ENCODE measurements at regions not wholly inside any gene's neighbourhood (a gene's known extent, or its start where the extent isn't known, plus 50 kb on each side); places are given as distances from the start of the nearest gene placed in this dataset.

DNA sequence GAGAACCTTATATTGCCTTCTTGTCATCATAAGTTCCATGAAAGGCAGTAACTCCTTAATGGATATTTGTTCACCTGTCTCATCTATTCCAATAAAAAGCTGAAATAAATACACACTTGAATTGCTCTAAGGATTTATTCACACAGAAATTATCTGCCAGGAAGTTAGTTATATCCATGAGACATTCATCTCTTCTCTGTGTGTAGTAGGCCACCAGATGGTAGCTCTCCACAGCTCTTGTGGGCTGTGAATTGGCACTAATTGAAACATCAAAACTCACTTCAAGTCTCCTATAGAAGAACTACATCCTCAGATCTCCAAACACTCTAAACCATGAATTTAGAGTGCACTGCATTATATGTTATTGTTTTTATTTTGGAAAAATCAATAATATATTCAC, 189.6 kb downstream of the DSC3 start:
- TF ChIP-seq, protein P1, sequence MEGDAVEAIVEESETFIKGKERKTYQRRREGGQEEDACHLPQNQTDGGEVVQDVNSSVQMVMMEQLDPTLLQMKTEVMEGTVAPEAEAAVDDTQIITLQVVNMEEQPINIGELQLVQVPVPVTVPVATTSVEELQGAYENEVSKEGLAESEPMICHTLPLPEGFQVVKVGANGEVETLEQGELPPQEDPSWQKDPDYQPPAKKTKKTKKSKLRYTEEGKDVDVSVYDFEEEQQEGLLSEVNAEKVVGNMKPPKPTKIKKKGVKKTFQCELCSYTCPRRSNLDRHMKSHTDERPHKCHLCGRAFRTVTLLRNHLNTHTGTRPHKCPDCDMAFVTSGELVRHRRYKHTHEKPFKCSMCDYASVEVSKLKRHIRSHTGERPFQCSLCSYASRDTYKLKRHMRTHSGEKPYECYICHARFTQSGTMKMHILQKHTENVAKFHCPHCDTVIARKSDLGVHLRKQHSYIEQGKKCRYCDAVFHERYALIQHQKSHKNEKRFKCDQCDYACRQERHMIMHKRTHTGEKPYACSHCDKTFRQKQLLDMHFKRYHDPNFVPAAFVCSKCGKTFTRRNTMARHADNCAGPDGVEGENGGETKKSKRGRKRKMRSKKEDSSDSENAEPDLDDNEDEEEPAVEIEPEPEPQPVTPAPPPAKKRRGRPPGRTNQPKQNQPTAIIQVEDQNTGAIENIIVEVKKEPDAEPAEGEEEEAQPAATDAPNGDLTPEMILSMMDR (IDR thresholded peaks at IDR 0.05), result no peak
- no peak for TF ChIP-seq POLR2A (IDR thresholded peaks at IDR 0.05)

Measured in lower leg skin (tissue), 3 donors.